ENCODE measurements at regions not wholly inside any gene's neighbourhood (a gene's known extent, or its start where the extent isn't known, plus 50 kb on each side); places are given as distances from the start of the nearest gene placed in this dataset.

GRCh38 chr9:26157411-26157810 lies 479.2 kb upstream of the TUSC1 start (continued):
- TF ChIP-seq, protein P1, sequence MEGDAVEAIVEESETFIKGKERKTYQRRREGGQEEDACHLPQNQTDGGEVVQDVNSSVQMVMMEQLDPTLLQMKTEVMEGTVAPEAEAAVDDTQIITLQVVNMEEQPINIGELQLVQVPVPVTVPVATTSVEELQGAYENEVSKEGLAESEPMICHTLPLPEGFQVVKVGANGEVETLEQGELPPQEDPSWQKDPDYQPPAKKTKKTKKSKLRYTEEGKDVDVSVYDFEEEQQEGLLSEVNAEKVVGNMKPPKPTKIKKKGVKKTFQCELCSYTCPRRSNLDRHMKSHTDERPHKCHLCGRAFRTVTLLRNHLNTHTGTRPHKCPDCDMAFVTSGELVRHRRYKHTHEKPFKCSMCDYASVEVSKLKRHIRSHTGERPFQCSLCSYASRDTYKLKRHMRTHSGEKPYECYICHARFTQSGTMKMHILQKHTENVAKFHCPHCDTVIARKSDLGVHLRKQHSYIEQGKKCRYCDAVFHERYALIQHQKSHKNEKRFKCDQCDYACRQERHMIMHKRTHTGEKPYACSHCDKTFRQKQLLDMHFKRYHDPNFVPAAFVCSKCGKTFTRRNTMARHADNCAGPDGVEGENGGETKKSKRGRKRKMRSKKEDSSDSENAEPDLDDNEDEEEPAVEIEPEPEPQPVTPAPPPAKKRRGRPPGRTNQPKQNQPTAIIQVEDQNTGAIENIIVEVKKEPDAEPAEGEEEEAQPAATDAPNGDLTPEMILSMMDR (IDR thresholded peaks at IDR 0.05; ENCODE audit: control extremely low read depth in 1 of 3, insufficient read depth in 1 of 3, low read depth in 1 of 3, low read length in 3 of 3), result no peak
